ENCODE measurements at regions not wholly inside any gene's neighbourhood (a gene's known extent, or its start where the extent isn't known, plus 50 kb on each side); places are given as distances from the start of the nearest gene placed in this dataset.

- DNase-seq: no peak
These were observed 355.3 kb upstream of the IGFBP7 start for GRCh38 chr4:57465321-57466056.

GRCh38 chr4:57462843-57463242 is 352.7 kb upstream of the IGFBP7 start:
- no peak for DNase-seq

GRCh38 chr4:57460967-57461366 is 350.8 kb upstream of the IGFBP7 start:
- DNase-seq: no peak

GRCh38 chr4:57448901-57449300 is 338.7 kb upstream of the IGFBP7 start:
- no peak for DNase-seq

- no peak for DNase-seq
These were observed 338.3 kb upstream of the IGFBP7 start for GRCh38 chr4:57448452-57448851.

GRCh38 chr4:57446266-57446665 is 336.1 kb upstream of the IGFBP7 start:
- no peak for DNase-seq

GRCh38 chr4:57445686-57446085 is 335.5 kb upstream of the IGFBP7 start:
- DNase-seq: no peak

GRCh38 chr4:57444671-57445070 is 334.5 kb upstream of the IGFBP7 start:
- no peak for DNase-seq

GRCh38 chr4:57443787-57444186 is 333.6 kb upstream of the IGFBP7 start:
- no peak for DNase-seq

GRCh38 chr4:57443308-57443707 is 333.1 kb upstream of the IGFBP7 start:
- no peak for DNase-seq

- peak; percentile 7 for DNase-seq
These were observed 332.7 kb upstream of the IGFBP7 start for GRCh38 chr4:57442831-57443291.

GRCh38 chr4:57442241-57442640 is 332.1 kb upstream of the IGFBP7 start:
- DNase-seq: no peak

- no peak for DNase-seq
These were observed 327.5 kb upstream of the IGFBP7 start for GRCh38 chr4:57437649-57438048.

- no peak for DNase-seq
These were observed 325.1 kb upstream of the IGFBP7 start for GRCh38 chr4:57435300-57435699.

GRCh38 chr4:57430726-57431125 is 320.5 kb upstream of the IGFBP7 start:
- DNase-seq: no peak

- DNase-seq: peak; percentile 2
These were observed 316.7 kb upstream of the IGFBP7 start for GRCh38 chr4:57426779-57427395.

- DNase-seq: no peak
These were observed 315.4 kb upstream of the IGFBP7 start for GRCh38 chr4:57425610-57426009.

- DNase-seq: no peak
These were observed 314.2 kb upstream of the IGFBP7 start for GRCh38 chr4:57424232-57424897.

GRCh38 chr4:57418133-57418532 is 307.9 kb upstream of the IGFBP7 start:
- DNase-seq: no peak

GRCh38 chr4:57412259-57413054 is 302.3 kb upstream of the IGFBP7 start:
- DNase-seq: no peak

GRCh38 chr4:57410331-57411052 is 300.3 kb upstream of the IGFBP7 start:
- DNase-seq: peak; percentile 26

- DNase-seq: no peak
These were observed 295.2 kb upstream of the IGFBP7 start for GRCh38 chr4:57405359-57405758.

Measured in skin of body (tissue), 1 donor.